ENCODE measurements at regions not wholly inside any gene's neighbourhood (a gene's known extent, or its start where the extent isn't known, plus 50 kb on each side); places are given as distances from the start of the nearest gene placed in this dataset.
"Not testable (repeated sequence)": the region's sequence is repeated elsewhere in the genome, so short reads cannot be mapped to it uniquely, and the experiment has no call there.

DNA sequence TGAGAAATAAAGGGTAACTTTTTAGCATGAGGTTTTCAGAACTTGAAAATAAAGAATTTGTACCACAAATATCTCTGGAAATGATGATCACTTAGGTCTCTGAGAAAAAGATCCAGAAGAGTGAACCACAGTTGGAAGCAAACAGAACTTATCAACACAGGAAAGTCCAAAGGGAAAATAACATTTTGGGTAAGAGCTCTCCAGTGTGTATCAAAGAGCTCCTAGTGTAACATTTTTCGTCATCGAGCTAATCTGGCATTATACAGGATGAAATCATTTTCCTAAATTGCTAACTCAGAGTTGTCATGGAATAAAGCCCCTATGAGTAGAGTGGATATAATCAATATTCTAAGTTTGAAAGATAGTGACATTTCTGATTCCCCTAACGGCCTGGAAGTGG is 104.0 kb downstream of the LMO4 start:
- H3K27me3 ChIP-seq (replicated peaks; ENCODE audit: insufficient read depth, low read length) = no peaks in the 10 kb centered on the region
- no peaks in the 10 kb centered on the region for H3K4me1 ChIP-seq (ENCODE audit: low read length)
- H2AFZ ChIP-seq (ENCODE audit: low read length) = no peak overlapping the region
- no peaks in the 10 kb centered on the region for H3K9me3 ChIP-seq (replicated peaks; ENCODE audit: insufficient read depth, low read length)
- no peak overlapping the region for H3K9ac ChIP-seq (ENCODE audit: low read length)
- DNase-seq = no peak
- no peak for TF ChIP-seq EZH2phosphoT487 (IDR thresholded peaks at IDR 0.05; ENCODE audit: low read length)
- no peak for TF ChIP-seq EZH2 (optimal IDR thresholded peaks at IDR 0.05; ENCODE audit: low read depth, low read length)
- TF ChIP-seq, protein P1, sequence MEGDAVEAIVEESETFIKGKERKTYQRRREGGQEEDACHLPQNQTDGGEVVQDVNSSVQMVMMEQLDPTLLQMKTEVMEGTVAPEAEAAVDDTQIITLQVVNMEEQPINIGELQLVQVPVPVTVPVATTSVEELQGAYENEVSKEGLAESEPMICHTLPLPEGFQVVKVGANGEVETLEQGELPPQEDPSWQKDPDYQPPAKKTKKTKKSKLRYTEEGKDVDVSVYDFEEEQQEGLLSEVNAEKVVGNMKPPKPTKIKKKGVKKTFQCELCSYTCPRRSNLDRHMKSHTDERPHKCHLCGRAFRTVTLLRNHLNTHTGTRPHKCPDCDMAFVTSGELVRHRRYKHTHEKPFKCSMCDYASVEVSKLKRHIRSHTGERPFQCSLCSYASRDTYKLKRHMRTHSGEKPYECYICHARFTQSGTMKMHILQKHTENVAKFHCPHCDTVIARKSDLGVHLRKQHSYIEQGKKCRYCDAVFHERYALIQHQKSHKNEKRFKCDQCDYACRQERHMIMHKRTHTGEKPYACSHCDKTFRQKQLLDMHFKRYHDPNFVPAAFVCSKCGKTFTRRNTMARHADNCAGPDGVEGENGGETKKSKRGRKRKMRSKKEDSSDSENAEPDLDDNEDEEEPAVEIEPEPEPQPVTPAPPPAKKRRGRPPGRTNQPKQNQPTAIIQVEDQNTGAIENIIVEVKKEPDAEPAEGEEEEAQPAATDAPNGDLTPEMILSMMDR (IDR thresholded peaks at IDR 0.05; ENCODE audit: low read length) = no peak
- no peak overlapping the region for H3K4me3 ChIP-seq (ENCODE audit: low read length)
- no peak overlapping the region for H3K4me2 ChIP-seq (ENCODE audit: low read depth, low read length)
- H3K27ac ChIP-seq (ENCODE audit: low read length) = no peak overlapping the region
- no peaks in the 10 kb centered on the region for H4K20me1 ChIP-seq (ENCODE audit: insufficient read depth, low read length)
- H3K36me3 ChIP-seq (replicated peaks; ENCODE audit: insufficient read depth, low read length) = no peaks in the 10 kb centered on the region
- H3F3A ChIP-seq (ENCODE audit: insufficient read depth, low read length) = no peaks in the 10 kb centered on the region
- H3K9me2 ChIP-seq (replicated peaks; ENCODE audit: insufficient read depth, low read length) = no peaks in the 10 kb centered on the region
- H3K79me2 ChIP-seq (ENCODE audit: low read length) = no peaks in the 10 kb centered on the region

DNA sequence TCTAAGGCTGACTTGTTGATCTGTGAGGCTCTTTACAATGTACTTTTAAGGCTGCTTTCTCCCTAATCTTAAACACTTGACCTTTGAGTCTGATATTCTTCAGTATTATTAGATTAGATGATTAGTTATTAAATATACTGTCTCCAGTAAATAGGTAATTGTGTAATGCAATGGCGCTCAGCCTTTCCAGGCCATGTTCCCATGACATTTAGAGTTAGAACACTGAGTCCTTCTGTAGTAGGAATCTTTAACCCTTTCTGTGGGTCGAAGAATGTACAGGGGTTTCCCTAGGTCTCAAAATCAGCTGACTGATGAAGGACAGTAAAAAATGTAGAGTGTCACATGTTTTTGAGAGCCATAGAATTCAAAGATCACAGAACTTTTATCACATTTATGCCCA is 104.4 kb downstream of the LMO4 start:
- DNase-seq; H3K9ac ChIP-seq (ENCODE audit: low read length); H3K4me3 ChIP-seq (ENCODE audit: low read length); H3K9me3 ChIP-seq (replicated peaks; ENCODE audit: insufficient read depth, low read length); H3F3A ChIP-seq (ENCODE audit: insufficient read depth, low read length); H3K9me2 ChIP-seq (replicated peaks; ENCODE audit: insufficient read depth, low read length); H3K79me2 ChIP-seq (ENCODE audit: low read length); H3K27me3 ChIP-seq (replicated peaks; ENCODE audit: insufficient read depth, low read length); H3K27ac ChIP-seq (ENCODE audit: low read length); H2AFZ ChIP-seq (ENCODE audit: low read length); H4K20me1 ChIP-seq (ENCODE audit: insufficient read depth, low read length); H3K4me2 ChIP-seq (ENCODE audit: low read depth, low read length); H3K36me3 ChIP-seq (replicated peaks; ENCODE audit: insufficient read depth, low read length); H3K4me1 ChIP-seq (ENCODE audit: low read length): not testable (repeated sequence)

DNA sequence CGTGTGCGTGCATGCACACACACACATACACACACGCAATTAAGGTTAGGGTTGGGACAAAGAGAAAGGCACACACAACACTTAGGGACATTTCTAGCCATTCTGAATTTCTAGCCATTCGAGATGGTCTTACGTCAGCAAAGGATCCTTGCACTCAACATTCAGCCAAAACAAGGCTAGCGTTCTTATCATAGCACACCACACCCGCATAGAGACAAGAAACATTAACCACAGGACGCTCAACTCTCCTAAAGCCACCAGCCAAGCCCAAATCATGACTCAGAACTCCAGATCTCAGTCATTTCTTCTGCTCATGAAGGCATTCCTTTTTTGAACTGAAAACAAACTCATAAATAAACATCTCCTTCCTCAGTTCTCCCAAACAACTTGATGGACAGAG is 106.8 kb downstream of the LMO4 start:
- Histone ChIP-seq H3K9ac (ENCODE audit: low read length) (no peak overlapping the region), H3K27me3 (replicated peaks; ENCODE audit: insufficient read depth, low read length) (no peaks in the 10 kb centered on the region), H4K20me1 (ENCODE audit: insufficient read depth, low read length) (no peaks in the 10 kb centered on the region), H3K9me2 (replicated peaks; ENCODE audit: insufficient read depth, low read length) (no peaks in the 10 kb centered on the region), H3K36me3 (replicated peaks; ENCODE audit: insufficient read depth, low read length) (no peaks in the 10 kb centered on the region), H3F3A (ENCODE audit: insufficient read depth, low read length) (no peaks in the 10 kb centered on the region), H3K4me1 (ENCODE audit: low read length) (no peaks in the 10 kb centered on the region), H3K9me3 (replicated peaks; ENCODE audit: insufficient read depth, low read length) (no peaks in the 10 kb centered on the region), H3K27ac (ENCODE audit: low read length) (no peak overlapping the region), H2AFZ (ENCODE audit: low read length) (no peak overlapping the region), H3K4me2 (ENCODE audit: low read depth, low read length) (no peak overlapping the region), H3K4me3 (ENCODE audit: low read length) (no peak overlapping the region), H3K79me2 (ENCODE audit: low read length) (no peaks in the 10 kb centered on the region)
- TF ChIP-seq, protein P1 (IDR thresholded peaks at IDR 0.05; ENCODE audit: low read length) = no peak
- TF ChIP-seq EZH2phosphoT487 (IDR thresholded peaks at IDR 0.05; ENCODE audit: low read length) = no peak
- TF ChIP-seq EZH2 (optimal IDR thresholded peaks at IDR 0.05; ENCODE audit: low read depth, low read length) = no peak
- no peak for DNase-seq

DNA sequence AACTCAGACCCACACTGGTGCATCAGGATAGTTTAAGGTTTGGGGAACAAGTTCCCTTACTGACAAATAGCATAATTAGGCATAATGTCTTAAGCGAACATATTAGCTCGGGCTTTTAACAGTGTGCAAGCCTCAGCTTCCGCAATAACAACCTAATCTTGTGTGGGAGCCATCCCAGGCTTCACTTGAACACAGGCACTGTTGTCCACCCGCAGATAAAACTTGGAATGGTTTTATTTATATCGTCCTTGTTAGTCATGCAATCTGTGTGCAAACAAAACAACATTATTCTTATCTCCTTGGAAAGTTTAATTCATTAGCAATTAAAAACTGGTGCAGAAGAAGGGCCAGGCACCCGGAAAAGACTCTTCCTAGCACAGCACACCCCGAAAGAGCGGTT is 107.4 kb downstream of the LMO4 start:
- H3K79me2 ChIP-seq (ENCODE audit: low read length); H3K9me2 ChIP-seq (replicated peaks; ENCODE audit: insufficient read depth, low read length); H3K4me3 ChIP-seq (ENCODE audit: low read length); H3K27me3 ChIP-seq (replicated peaks; ENCODE audit: insufficient read depth, low read length); H4K20me1 ChIP-seq (ENCODE audit: insufficient read depth, low read length); H3K4me1 ChIP-seq (ENCODE audit: low read length); H3K4me2 ChIP-seq (ENCODE audit: low read depth, low read length); H3F3A ChIP-seq (ENCODE audit: insufficient read depth, low read length); H3K36me3 ChIP-seq (replicated peaks; ENCODE audit: insufficient read depth, low read length); H3K9ac ChIP-seq (ENCODE audit: low read length); H2AFZ ChIP-seq (ENCODE audit: low read length); DNase-seq; H3K27ac ChIP-seq (ENCODE audit: low read length); H3K9me3 ChIP-seq (replicated peaks; ENCODE audit: insufficient read depth, low read length): not testable (repeated sequence)
